HCT116 (cell line): ENCODE measurements at regions not wholly inside any gene's neighbourhood (a gene's known extent, or its start where the extent isn't known, plus 50 kb on each side); places are given as distances from the start of the nearest gene placed in this dataset.

Experiments
- EGR1 ChIP-seq: IDR thresholded peaks from 2 replicates; pipeline ENCODE4 v1.6.1; 2012; ENCODE audit warnings: low read depth
- POLR2A ChIP-seq: IDR thresholded peaks from 2 replicates; pipeline ENCODE4 v1.7.0; 2011; ENCODE audit warnings: borderline replicate concordance; ENCODE audit not compliant: insufficient read depth, insufficient read length; ENCODE audit errors: extremely low read depth
- POLR2AphosphoS5 ChIP-seq: IDR thresholded peaks from 2 replicates; pipeline ENCODE4 v1.6.1; 2011; ENCODE audit warnings: mild to moderate bottlenecking, low read depth, low read length, moderate library complexity
- RAD21 ChIP-seq: IDR thresholded peaks from 2 replicates; pipeline ENCODE4 v1.6.1; 2012; ENCODE audit warnings: low read depth, mild to moderate bottlenecking
- REST ChIP-seq: IDR thresholded peaks from 2 replicates; pipeline ENCODE4 v1.6.1; 2012; ENCODE audit warnings: low read depth
- SIN3A ChIP-seq: IDR thresholded peaks from 2 replicates; pipeline ENCODE4 v1.6.1; 2012; ENCODE audit warnings: low read depth
- SRF ChIP-seq: IDR thresholded peaks from 2 replicates; pipeline ENCODE4 v1.6.1; 2012; ENCODE audit warnings: low read depth
- YY1 ChIP-seq: IDR thresholded peaks from 2 replicates; pipeline ENCODE4 v1.6.1; 2011; ENCODE audit warnings: low read length, low read depth, moderate library complexity, mild to moderate bottlenecking; ENCODE audit not compliant: insufficient replicate concordance; ENCODE audit errors: extremely low read depth
- ZNF274 ChIP-seq: fragments of 200-500 bp; sonication (Bioruptor generic); IDR thresholded peaks from 2 replicates; pipeline ENCODE4 v1.6.1; 2014; ENCODE audit warnings: mild to moderate bottlenecking, low read depth, low read length, inconsistent platforms
- TF ChIP-seq, protein P1 (sequence below), 3 experiments: fragments of 200-600 bp in 1 of 3; sonication (generic) in 1 of 3; IDR thresholded peaks in 2 of 3; conservative IDR thresholded peaks in 1 of 3; 2 replicates each; pipeline ENCODE4 v1.5.1; 2012 to 2017; ENCODE audit warnings: low read depth in 2 of 3, low read length in 2 of 3, antibody characterized with exemption in 1 of 3, borderline replicate concordance in 1 of 3, control low read depth in 1 of 3, mild to moderate bottlenecking in 1 of 3, mixed read lengths in 1 of 3, mixed run types in 1 of 3, moderate library complexity in 1 of 3; ENCODE audit not compliant: insufficient read depth in 1 of 3

- no peak for TF ChIP-seq POLR2AphosphoS5
- no peak for TF ChIP-seq SIN3A
- TF ChIP-seq, protein P1, sequence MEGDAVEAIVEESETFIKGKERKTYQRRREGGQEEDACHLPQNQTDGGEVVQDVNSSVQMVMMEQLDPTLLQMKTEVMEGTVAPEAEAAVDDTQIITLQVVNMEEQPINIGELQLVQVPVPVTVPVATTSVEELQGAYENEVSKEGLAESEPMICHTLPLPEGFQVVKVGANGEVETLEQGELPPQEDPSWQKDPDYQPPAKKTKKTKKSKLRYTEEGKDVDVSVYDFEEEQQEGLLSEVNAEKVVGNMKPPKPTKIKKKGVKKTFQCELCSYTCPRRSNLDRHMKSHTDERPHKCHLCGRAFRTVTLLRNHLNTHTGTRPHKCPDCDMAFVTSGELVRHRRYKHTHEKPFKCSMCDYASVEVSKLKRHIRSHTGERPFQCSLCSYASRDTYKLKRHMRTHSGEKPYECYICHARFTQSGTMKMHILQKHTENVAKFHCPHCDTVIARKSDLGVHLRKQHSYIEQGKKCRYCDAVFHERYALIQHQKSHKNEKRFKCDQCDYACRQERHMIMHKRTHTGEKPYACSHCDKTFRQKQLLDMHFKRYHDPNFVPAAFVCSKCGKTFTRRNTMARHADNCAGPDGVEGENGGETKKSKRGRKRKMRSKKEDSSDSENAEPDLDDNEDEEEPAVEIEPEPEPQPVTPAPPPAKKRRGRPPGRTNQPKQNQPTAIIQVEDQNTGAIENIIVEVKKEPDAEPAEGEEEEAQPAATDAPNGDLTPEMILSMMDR (IDR thresholded peaks at IDR 0.05 in 2 of 3, conservative IDR thresholded peaks at IDR 0.05 in 1 of 3; ENCODE audit: borderline replicate concordance in 1 of 3, insufficient read depth in 1 of 3, low read depth in 2 of 3, low read length in 2 of 3), result no peak
- no peak for TF ChIP-seq ZNF274
- no peak for TF ChIP-seq REST
- no peak for TF ChIP-seq POLR2A
- TF ChIP-seq RAD21, result no peak
- TF ChIP-seq YY1, result no peak
- TF ChIP-seq SRF, result no peak
- TF ChIP-seq EGR1, result no peak
Observed at GRCh38 chr20:21981597-21982344, 276.3 kb downstream of the PAX1 start.
